ENCODE measurements at regions not wholly inside any gene's neighbourhood (a gene's known extent, or its start where the extent isn't known, plus 50 kb on each side); places are given as distances from the start of the nearest gene placed in this dataset.

DNA sequence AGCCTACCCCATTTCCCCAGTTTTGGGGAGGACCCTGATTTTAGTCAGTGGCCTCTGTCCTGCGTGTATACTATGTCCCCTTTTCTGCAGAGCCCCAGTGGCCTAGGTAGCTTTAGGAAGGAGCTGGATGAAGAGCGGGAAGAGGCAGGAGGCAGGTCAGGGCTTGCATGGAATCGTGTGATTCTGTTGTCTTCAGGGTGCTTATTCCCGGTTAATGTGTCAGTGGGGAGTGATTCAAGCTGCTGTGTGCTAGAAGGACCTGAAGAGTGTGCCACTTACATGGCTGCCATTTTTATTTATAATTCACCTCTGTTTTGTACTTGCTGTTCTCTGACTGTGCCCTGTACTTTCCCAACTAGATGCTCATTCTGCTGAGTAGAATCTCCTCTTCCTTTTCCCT lies 127.3 kb upstream of the AMOT start:
- TF ChIP-seq, protein P1, sequence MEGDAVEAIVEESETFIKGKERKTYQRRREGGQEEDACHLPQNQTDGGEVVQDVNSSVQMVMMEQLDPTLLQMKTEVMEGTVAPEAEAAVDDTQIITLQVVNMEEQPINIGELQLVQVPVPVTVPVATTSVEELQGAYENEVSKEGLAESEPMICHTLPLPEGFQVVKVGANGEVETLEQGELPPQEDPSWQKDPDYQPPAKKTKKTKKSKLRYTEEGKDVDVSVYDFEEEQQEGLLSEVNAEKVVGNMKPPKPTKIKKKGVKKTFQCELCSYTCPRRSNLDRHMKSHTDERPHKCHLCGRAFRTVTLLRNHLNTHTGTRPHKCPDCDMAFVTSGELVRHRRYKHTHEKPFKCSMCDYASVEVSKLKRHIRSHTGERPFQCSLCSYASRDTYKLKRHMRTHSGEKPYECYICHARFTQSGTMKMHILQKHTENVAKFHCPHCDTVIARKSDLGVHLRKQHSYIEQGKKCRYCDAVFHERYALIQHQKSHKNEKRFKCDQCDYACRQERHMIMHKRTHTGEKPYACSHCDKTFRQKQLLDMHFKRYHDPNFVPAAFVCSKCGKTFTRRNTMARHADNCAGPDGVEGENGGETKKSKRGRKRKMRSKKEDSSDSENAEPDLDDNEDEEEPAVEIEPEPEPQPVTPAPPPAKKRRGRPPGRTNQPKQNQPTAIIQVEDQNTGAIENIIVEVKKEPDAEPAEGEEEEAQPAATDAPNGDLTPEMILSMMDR (IDR thresholded peaks at IDR 0.05), result no peak
- no peak for TF ChIP-seq POLR2A (IDR thresholded peaks at IDR 0.05)
